GM19463 (cell line): ENCODE measurements at regions not wholly inside any gene's neighbourhood (a gene's known extent, or its start where the extent isn't known, plus 50 kb on each side); places are given as distances from the start of the nearest gene placed in this dataset.
"Not testable (repeated sequence)": the region's sequence is repeated elsewhere in the genome, so short reads cannot be mapped to it uniquely, and the experiment has no call there.

Source experiments
- ATAC-seq: cut with Tn5 transposase; IDR thresholded peaks from one replicate; pipeline ENCODE4 v1.9.1; 2021; ENCODE audit warnings: mild to moderate bottlenecking, moderate library complexity; ENCODE audit not compliant: unreplicated experiment

DNA sequence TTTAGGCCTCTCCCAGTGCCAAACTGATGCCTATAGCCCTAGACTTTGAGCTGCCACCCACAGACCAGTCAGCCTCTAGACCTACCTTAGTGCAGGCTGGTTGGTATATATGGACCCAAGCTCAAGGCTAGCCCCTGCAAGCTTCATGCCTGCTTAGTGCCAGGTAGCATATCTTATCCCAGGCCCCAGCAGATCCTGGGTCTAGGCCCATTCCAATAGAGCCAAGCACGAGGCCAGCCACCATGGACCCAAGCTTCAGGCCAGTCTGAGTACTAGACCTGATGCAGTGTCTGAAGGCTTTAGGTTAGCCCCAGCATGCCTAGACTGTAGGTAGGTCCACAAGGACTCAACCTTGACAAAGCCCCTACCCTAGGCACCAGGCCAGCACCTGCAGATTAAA is 1081.7 kb downstream of the JRKL start:
- ATAC-seq: no peak

DNA sequence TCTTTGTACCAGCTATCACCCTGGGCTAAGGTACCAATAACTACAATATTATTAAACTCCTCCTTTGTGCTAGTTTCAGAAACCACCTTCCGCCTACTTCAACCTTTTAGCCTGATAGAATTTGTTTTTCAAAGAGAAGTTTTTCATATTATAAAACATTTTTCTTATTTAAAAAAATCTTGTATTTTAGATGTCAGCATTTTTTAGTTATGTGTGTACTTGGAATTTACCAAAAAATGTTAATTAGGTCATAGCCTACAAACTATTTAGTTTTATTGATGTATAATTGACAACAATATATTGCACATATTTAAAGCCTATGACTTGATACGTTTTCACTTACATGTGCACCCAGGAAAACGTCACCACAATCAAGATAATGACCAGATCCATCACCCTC is 1097.6 kb downstream of the JRKL start:
- ATAC-seq: no peak

DNA sequence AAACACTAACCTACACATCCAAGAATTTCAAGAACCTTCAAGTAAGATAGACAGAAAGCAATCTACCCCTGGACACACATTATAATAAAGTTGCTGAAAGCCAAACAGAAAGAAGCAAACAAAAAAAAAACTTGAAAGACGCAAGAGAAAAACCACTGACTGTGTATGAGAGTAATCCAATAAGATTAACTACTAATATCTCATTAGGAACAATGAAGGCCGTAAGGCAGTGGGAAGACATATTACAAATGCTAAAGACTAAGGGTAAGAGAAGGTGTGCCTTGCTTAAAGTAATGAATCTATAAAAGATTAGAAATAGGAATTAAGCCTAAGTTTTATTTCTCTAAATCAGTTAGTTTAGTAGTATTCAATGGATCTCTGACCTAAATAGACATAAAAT is 1109.1 kb downstream of the JRKL start:
- ATAC-seq: no peak

DNA sequence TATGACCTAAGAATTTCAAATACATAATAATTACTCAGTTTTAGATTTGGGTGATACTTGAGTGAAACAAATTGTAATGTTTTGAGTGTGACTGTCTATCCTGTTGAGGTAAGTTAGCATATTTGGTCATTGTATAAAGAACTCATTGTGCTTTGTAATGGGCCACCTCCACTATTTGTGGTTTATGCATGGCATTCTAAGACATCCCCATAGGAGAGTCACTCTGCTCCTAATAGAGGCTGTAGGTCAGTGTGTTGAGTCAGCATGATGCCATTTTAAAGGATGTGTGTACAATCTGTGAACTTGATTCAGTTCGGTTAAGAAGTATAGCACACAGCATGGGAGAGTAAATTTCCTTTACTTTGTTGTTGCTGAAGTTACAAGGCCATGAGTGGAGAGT is 1112.4 kb downstream of the JRKL start:
- ATAC-seq: no peak

DNA sequence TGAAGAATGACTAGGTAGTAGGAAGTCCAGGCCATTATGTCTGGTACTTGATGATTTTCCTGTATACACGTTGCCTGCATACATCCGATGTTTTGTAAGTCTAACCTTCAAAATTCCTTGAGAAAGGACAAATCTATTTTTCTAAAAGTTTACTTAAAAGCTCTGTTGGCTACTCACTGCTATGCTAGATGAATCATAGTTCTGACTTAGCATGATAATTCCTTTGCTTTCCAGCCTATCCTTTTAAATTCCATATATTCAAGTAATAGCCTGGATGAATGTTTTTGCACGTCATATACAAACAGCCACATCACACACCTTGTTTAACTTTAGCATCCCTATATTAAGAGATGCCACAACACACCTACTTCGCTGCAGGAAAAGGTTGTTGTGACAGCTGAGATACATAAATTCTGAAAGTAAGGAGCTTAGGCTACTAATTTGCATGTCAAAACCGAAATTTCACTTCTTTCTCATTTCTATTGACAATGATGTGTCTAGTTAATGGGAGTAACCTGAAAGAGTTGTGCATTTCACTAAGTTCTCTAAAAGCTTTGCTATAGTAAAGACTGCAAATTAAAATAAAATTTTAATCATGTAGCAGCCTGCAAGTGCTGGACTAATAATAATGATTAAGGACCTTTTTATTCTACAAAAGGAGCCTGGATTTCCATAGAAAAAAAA is 1116.4 kb downstream of the JRKL start:
- no peak for ATAC-seq

DNA sequence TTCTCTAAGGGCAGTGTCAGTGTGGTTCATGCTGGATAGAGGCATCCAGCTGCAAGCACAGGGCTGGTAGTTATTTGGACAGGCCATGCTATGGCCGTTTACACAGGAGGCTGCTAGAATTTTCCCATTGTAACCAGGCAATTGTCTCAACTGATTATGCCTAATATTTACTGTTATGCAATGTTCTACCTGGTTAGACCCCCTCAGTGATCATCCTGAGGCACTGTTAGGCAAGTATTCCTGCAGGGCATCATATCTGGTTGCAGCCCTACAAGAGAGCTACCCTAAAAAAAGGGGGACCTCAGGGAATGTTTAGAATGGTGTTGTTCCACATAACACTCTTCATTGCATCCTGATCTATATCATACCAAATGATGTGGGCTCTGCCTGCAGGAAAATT is 1124.6 kb downstream of the JRKL start:
- no peak for ATAC-seq

DNA sequence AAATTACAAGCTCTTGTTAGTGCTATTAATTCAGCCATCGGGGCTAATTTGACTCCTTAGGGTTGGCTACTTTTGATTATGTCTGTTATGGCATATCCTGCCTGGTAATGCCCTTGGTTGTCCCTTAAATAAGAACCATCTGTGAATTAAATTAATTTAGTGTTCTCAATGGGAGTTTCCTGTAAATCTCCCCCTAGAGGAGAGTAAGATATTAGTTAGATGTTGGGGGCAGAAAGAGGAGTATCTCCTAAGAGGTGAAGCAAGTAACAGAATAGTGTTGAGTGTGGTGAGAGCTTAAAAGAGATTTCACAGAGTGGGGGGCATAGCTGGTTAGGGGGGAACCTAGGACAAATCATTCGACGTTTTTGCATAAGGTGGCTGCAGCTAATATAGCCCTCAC is 1126.9 kb downstream of the JRKL start:
- no peak for ATAC-seq

DNA sequence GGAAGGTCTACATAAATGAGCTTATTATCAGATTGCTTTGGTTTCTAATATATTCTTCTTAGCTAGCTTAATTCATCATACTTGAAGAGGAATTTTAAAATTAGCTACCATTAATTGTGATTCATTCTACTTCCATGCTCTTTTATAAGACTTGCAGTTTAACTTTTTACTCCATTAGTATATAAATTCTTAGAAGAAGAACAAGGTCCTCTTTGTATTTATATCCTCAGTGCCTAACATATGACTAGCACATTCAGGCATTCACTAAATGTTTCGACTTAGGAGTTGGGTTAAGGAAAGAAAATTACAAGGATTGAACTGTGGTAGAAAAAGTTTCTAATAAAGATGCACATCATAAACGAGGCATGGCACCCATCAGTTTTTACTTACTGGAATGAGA is 1135.5 kb downstream of the JRKL start:
- ATAC-seq: no peak

DNA sequence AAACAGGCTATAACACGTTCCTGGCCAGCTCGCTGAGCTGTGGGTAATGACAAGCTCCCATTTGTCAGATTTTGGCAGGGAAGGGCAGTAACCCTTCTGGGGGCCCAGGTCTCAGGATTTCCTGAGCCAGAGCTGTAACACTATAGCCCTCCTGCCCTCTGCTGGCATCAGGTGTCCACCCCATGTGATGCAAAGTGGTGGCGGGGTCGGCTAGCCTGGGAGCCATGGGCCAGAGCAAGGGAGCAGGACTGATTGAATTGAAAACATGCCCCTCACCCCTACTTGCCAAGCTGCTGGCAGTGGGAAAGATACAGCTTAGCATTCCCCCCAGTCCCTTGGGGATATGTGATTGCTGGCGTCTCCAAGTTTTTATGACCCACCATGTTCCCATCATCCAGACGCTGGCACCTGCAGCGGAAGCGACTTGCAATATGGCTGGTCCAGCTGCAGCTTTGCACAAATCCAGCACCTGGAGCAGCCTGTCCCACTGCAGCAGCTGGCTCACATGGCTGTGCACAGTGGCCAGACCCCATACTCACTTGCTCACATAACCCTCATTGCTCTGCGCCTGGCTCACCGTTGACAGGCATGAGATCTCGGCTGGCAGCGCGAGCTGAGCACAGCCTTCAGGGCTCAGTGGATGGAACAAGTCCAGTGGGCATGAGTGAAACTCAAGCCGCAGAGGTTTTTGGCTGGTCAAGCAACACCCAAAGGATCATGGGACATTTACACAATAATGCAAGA is 1147.8 kb downstream of the JRKL start:
- no peak for ATAC-seq

DNA sequence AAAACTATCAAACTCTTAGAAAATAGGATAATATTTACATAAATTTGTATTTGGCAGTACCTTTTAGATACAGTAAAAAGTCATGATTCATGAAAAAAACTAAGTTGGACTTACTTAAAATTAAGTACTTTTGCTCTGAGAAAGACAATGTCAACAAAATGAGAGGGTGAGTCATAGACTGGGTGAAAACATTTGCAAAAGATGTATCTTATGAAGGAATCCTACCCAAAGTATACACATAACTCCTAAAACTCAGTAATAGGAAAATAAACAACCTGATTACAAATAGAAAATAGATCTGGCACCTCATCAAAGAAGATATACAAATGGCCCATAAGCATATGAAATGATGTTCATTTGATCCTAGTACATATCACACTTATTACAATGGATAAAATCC is 1154.6 kb downstream of the JRKL start:
- ATAC-seq: no peak

DNA sequence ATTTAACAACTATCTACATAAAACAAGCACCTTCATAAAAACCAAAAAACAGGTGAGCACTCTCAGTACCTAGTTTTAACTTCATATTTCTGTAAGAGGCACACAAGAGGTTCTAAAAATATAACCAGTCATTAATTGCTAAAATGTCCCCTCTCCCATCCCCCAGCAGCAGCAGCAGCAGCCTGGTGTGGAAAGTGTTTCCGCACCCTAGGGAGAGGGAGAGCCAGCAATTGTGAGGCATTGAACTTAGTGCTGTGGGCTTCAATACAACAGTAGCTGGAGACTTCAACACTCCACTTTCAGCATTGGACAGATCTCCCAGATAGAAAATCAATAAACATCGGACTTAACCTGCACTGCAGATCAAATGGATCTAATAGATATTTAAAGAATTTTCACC is 1158.5 kb downstream of the JRKL start:
- no peak for ATAC-seq

DNA sequence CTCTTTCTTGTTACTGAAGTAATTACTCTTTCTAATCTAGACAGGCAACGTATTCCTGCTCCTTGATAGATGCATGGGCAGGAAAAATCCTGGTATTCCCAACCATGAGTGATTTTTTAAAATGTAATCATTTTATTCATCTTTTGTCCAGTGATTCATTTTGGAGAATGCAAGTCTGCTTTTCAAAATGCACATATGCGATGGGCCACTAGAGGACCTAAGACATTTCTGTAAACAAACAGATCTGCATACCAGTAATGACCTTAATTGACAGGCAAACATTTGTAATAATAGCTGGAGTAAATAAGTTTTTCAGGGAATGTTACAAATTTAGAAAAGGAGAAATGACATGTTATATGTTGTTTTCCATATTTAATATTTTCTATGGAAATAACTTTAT is 1167.6 kb downstream of the JRKL start:
- ATAC-seq: no peak

DNA sequence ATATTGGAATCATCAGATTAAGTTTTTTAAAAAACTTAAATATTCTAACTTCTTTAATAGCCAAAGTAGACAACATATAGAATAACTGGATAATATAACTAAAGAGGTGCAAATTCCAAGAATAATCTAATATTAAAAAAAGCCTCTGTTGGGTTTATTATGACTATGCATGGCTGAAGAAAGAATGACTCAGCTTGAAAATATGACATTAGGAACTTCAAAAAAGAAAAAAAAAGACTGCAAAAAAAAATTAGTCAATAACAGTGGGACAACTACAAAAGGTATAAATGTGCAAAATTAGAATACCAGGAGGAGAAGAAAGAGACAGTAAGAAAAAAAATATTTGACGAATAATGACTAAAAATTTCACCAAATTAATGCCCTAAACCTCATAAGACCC is 1178.0 kb downstream of the JRKL start:
- no peak for ATAC-seq

DNA sequence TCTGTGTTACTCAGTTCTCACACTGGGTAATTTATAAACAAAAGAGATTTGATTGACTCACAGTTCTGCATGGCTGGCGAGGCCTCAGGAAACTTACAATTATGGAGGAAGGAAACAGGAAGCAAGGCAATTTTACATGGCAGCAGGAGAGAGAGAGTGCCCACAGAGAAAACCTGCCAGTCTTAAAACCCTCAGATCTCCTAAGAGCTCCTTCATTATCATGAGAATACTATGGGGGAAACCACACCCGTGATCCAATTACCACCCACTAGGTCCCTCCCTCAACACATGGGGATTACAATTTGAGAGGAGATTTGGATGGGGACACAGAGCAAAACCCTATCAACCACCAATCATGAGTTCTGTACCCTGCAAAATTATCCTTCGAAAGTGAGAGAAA is 1180.8 kb downstream of the JRKL start:
- no peak for ATAC-seq

DNA sequence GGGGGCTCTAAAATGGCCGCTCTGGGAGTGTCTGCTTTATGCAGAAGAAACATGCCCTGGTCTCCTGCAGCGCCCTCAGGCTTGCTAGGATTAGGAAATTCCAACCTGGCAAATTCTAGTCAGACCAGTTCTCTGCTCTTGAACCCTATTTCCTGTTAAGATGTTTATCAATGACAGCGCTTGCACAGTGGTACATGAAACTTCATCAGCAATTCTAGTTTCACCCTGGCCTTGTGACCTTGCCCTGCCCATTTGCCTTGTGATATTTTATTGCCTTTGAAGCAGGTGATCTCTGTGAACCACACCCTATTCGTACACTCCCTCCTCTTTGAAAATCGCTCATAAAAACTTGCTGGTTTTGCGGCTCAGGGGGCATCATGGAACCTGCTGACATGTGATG is 1184.0 kb downstream of the JRKL start:
- not testable (repeated sequence) for ATAC-seq

DNA sequence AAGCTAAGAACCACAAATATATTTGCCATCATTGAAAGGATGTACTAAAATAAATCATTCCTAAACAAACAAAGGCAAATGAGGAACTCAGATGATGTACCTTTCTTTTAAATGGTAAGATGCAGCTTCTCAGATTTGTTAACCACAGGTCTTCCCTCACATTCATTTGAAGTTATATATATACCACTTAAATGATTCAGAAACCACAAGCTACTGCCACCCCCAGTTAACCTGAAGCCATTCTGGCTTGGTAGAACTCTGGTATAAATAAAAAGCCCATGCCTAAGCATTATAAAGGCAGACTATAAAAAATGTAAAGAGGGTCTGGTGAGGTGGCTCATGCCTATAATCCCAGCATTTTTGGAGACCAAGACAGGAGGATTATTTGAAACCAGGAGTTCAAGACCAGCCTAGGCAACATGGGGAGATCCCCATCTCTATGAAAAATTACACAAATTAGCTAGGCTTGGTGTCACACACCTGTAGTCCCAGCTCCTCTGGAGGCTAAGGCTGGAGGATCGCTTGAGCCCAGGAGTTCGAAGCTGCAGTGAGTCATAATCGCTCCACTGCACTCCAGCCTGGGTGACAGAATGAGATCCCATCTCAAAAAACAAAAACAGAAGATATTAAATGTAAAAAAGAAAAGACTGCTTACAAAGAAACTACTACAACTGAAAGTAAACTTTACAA is 1185.3 kb downstream of the JRKL start:
- no peak for ATAC-seq

DNA sequence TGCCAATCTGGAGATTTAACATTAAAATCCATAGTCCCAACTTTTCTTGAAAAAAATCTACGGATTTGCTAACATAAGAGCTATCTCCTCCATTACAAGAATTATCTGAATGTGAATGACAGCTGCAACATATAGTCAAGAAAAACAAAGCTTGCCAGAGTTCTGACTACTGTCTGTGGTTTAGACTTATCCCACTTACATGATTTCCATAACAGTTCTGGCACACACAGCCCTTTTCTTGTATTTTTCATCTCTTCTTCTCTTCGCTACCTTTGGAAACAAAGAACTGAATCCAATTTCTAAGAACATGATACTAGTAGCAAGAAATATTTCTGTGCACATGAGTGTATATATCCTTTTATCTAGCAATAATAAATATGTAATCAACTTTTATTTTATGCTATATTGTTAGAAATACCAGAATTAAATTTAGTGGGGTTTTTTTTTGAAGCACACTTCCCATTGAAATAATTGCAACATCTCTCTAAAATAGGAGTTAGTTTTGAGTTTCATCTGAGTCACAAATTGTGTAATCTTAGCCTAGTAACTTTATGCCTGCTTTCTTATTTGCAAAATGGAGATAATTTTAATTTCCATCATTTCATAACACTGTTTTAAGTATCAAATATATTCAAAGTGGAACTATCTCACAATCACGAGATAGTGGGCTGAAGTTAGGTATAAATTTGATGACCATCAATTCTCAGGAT is 1217.6 kb downstream of the JRKL start:
- no peak for ATAC-seq

DNA sequence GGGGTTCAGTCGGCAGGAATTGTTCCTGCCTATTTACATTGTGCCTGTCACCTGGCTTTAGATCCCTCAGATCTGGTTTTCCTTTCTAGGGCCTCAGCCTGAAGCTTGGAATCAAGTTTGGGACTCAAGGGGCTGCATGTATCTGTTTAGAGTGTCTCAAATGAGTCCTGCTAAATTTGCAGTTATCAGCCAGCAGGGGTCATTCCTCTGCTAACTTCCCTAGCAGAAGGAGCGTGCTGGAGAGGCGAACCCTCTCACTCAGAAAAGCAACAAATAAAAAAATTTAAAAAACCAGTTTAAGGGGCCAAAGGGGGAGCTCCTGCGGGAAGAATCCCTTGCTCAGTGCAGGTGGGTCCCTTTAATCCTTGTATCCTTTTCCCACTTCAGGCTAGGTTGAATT is 1220.2 kb downstream of the JRKL start:
- ATAC-seq: no peak

DNA sequence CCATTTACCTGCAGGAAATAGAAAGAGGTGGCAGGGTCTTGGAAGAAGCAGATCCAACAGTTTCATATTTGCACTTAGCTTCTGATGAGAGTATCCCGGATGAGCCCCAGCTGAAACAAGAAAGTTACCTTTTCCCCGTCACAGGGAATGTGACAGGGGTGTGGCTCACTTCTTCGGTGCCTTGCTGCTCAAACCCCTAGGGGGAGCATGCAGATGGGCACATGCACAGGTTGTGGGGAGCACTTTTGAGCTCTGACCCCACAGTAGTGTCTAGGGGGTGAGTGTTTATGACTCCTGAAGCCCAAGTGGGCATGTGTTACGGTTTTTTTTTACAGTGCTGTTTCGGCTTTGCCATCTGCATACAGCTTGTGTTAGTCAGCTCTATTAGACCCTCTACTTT is 1221.0 kb downstream of the JRKL start:
- ATAC-seq: no peak

DNA sequence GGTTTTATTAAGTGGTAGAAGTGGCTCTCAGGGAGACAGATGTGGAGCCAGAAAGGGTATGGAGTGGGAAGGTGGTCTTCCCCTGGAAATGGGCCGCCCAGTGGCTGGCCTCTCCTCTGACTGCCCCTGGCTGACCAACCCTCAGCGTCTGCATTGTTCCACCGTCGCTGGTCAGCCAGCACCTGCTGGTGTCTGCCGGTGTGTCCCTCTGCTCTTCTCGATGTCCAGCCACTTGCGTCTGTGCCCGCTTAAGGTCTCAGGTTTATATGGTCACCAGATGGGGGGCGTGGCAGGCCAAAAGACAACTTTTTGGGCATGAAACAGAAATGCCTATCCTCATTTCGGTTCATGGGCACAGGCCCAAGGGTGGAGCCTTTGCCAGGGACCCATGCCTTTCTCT is 1221.5 kb downstream of the JRKL start:
- no peak for ATAC-seq

DNA sequence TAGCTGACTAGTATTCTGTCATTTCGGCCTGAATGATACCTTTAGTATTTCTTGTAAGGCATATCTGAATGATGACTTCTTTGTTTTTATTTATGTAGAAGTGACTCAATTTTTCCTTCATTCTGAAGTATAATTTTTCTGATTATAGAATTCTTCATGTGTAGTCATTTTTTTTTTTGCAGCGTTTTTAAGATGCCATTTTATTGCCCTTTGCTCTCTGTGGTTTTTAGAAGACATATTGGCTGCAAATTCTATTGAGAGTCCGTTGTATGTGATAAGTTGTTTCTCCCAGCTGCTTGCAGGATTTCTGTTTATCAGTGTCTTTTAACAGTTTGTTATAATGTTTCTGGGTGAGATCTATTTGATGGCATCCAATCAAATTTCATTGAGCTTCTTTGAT is 1224.8 kb downstream of the JRKL start:
- ATAC-seq: no peak

DNA sequence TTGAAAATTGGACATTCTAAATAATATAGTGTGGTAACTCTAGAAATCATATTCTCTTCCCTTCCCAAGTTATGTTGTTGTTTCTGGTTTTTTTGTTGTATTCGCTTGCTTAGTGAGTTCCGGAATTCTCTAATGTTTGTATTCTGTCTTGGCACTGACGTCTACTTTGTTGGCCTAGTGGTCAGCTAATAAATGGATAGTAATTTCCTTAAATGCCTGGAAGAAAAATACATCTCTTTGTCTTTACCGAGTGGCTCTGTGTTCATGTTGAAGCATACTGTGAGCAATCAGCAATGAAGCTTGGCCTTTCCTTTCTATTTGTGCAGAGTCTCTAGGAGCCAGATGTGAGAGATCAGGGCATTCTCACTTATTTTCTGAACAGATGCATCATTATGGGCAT is 1225.7 kb downstream of the JRKL start:
- ATAC-seq: no peak
